IPS DF 6.9 (cell line): ENCODE measurements at regions not wholly inside any gene's neighbourhood (a gene's known extent, or its start where the extent isn't known, plus 50 kb on each side); places are given as distances from the start of the nearest gene placed in this dataset.

Experiments used
- DNase-seq: peaks from one replicate; pipeline ENCODE4 v3.0.0-alpha.2; 2013; ENCODE audit warnings: low read depth, low spot score
- H3K27ac ChIP-seq: one replicate; pipeline ENCODE4 v1.5.1; 2013; ENCODE audit warnings: low read length, control low read depth
- H3K27me3 ChIP-seq: 2 replicates; pipeline ENCODE4 v1.6.1; 2013; ENCODE audit warnings: mild to moderate bottlenecking, low read length; ENCODE audit not compliant: control insufficient read depth, insufficient read depth
- H3K36me3 ChIP-seq: 2 replicates; pipeline ENCODE4 v1.6.1; 2013; ENCODE audit warnings: low read length; ENCODE audit not compliant: control insufficient read depth, insufficient read depth
- H3K4me1 ChIP-seq: 2 replicates; pipeline ENCODE4 v1.6.1; 2013; ENCODE audit warnings: low read length; ENCODE audit not compliant: control insufficient read depth, insufficient read depth
- H3K4me3 ChIP-seq: 2 replicates; pipeline ENCODE4 v1.5.1; 2013; ENCODE audit warnings: mild to moderate bottlenecking, low read length
- H3K9me3 ChIP-seq: 2 replicates; pipeline ENCODE4 v1.6.1; 2013; ENCODE audit warnings: low read length, inconsistent platforms; ENCODE audit not compliant: control insufficient read depth, insufficient read depth
- WGBS: extraction: QIAGEN DNeasy Blood & Tissue Kit; methylation state at CpG from one replicate; pipeline ENCODE4 v1.1.7; 2013; ENCODE audit warnings: mixed read lengths, missing lambda C conversion rate; ENCODE audit not compliant: insufficient read length, insufficient coverage; 5-methylcytosine and 5-hydroxymethylcytosine counted together

DNA sequence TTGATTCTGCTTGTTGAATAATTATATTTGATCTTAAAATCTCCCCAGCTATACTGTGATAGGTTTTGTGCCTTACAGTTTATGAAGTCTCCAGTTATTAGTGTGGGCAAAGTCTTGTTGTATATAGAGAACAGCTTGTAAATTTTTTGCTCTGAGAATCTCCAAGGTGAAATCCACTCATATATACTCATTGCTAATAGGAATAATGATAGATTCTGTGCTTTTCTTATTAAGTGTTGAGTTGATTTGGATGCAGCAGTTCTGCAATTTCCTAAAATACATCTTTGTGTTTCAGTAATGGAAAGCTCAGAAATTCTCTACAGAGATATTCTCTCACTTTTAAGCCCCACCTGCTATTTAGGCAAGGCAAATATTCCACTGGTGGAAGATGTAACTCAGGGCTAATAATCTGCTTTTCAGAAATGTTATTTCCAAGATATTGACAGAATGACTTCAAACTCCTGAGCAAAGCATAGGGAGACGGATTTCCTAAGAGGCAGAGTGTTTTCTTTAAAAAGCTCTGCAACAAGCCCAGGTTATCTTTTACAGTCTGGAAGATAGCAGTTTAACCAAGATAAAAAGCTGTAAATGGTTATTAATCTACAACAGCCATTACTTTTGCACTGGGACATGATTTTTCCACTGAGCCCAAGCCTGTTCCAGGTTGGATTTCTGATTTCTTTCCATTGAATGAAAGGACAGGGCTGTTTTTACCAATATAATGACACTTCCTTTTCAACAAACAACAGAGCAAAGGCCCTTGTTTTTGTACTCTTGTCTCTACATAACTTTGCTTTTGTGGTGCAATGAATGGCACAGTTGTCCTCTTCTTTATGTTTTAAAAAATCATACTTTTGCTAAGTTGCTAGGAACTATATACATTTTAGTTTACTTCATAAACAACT is 239.9 kb upstream of the ATP2B1 start:
- Histone ChIP-seq H3K4me3 (no peak overlapping the region), H3K4me1 (peaks cover 1% of the 10 kb centered on the region)
- WGBS, result no CpG with 5 or more reads among the region's 1 CpG

DNA sequence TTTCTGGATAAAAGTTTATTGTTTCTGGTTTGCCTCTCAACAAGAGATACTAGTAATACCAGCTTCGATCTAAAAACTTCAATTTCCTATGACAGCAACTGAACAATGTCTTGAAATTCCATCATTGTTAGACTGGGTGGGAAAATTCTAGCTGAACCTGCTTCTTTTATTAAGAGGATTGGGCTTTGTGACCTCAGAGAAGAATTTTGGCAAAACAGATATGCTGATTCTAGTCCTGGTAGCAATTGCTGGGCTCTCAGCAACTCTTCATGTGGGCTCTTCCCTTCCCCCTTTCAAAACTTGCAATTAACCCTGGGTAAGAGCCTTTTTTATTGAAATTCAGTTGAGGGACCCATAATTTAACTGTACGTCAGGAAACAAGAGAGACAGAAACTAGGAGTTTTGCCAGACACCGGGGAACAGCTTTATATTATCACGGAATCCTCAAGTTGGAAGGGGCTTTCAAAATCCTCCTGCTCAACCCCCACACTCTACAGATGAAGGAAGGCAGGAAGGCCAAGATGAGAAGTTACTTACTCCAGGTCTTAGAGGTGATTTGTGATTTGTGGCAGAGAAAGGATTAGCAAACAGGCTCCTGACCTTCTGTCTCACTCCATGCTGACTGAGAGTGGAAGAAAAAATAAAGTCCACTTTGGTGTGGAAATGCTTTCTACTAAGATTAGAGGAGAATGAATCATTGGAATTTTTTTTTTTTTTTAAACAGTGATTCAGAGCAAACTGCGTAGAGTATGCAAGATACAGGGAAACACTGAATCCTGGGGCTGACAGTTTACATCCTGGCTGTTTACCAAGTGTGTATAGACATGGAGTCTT is 239.0 kb upstream of the ATP2B1 start:
- no peak for DNase-seq
- H3K27ac ChIP-seq, result no peak overlapping the region

More for the DNA sequence above, 239.9 kb upstream of the ATP2B1 start:
- Histone ChIP-seq H3K36me3 (no peaks in the 10 kb centered on the region), H3K27me3 (no peaks in the 10 kb centered on the region), H3K9me3 (no peaks in the 10 kb centered on the region), H3K27ac (no peak overlapping the region)
- DNase-seq, result no peak

DNA sequence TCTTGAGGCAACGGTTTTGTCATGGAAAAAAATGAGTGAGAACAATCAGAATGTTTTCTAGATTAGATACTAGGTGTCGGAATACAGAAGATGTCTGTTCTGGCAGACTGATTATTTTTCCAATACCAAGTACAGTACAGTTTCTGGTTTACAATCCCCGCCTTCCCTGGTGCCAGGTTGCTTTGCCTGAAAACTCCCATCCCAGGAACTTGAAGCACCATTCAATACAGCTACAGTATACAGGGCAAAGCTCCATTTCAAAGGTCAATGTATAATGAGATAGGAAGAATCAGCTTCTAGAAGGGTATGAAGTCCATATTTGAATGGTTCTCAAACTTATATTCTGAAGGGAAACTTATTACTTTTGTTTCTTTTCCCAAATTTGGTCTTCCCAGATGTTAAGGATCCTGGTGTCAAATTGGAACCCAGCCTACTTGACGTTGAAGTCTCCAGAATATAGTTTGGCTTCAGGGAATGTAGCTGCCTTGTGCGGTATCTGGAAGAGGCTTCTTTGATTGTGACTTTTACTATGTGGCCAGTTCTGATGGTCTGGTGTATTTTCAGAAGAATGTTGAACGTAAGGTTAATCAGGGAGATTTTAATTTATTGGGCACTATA is 238.0 kb upstream of the ATP2B1 start:
- H3K36me3 ChIP-seq, result no peaks in the 10 kb centered on the region
- no peaks in the 10 kb centered on the region for H3K27me3 ChIP-seq
- no peak for DNase-seq
- H3K27ac ChIP-seq, result no peak overlapping the region
- peaks cover 1% of the 10 kb centered on the region for H3K4me1 ChIP-seq
- H3K9me3 ChIP-seq, result no peaks in the 10 kb centered on the region
- H3K4me3 ChIP-seq, result no peak overlapping the region
- WGBS, result no CpG with 5 or more reads among the region's 6 CpGs

More for the DNA sequence above, 239.0 kb upstream of the ATP2B1 start:
- Histone ChIP-seq H3K27me3 (no peaks in the 10 kb centered on the region), H3K4me1 (peaks cover 1% of the 10 kb centered on the region), H3K36me3 (no peaks in the 10 kb centered on the region), H3K9me3 (no peaks in the 10 kb centered on the region), H3K4me3 (no peak overlapping the region)
- WGBS, result no CpG with 5 or more reads among the region's 5 CpGs

GRCh38 chr12:89945123-89945522 is 236.5 kb upstream of the ATP2B1 start:
- Histone ChIP-seq H3K27me3 (no peaks in the 10 kb centered on the region), H3K9me3 (no peaks in the 10 kb centered on the region), H3K36me3 (no peaks in the 10 kb centered on the region), H3K4me3 (no peak overlapping the region), H3K4me1 (peaks cover 1% of the 10 kb centered on the region; the same call in 1 of the 2 replicates), H3K27ac (no peak overlapping the region)
- DNase-seq, result no peak

- H3K9me3 ChIP-seq, result no peaks in the 10 kb centered on the region
- H3K4me3 ChIP-seq, result no peak overlapping the region
- peaks cover 1% of the 10 kb centered on the region; the same call in 1 of the 2 replicates for H3K4me1 ChIP-seq
- no peak for DNase-seq
- no peaks in the 10 kb centered on the region for H3K27me3 ChIP-seq
- H3K36me3 ChIP-seq, result no peaks in the 10 kb centered on the region
- no peak overlapping the region for H3K27ac ChIP-seq
Measured at GRCh38 chr12:89943463-89943862, 234.8 kb upstream of the ATP2B1 start.

- Histone ChIP-seq H3K27me3 (no peaks in the 10 kb centered on the region), H3K4me1 (no peaks in the 10 kb centered on the region), H3K36me3 (no peaks in the 10 kb centered on the region), H3K9me3 (no peaks in the 10 kb centered on the region), H3K4me3 (no peak overlapping the region), H3K27ac (no peak overlapping the region)
- no peak for DNase-seq
- WGBS, result no CpG with 5 or more reads among the region's 2 CpGs
Measured at GRCh38 chr12:89941436-89941835, 232.8 kb upstream of the ATP2B1 start.

GRCh38 chr12:89939522-89940215 is 231.0 kb upstream of the ATP2B1 start:
- Histone ChIP-seq H3K27ac (no peak overlapping the region), H3K4me3 (no peak overlapping the region), H3K9me3 (no peaks in the 10 kb centered on the region), H3K27me3 (no peaks in the 10 kb centered on the region), H3K4me1 (no peaks in the 10 kb centered on the region), H3K36me3 (no peaks in the 10 kb centered on the region)
- no CpG with 5 or more reads among the region's 1 CpG for WGBS
- DNase-seq, result no peak

GRCh38 chr12:89936631-89937030 is 228.0 kb upstream of the ATP2B1 start:
- H3K9me3 ChIP-seq, result no peaks in the 10 kb centered on the region
- no peak overlapping the region for H3K4me3 ChIP-seq
- no peaks in the 10 kb centered on the region for H3K36me3 ChIP-seq
- no peak for DNase-seq
- no peak overlapping the region for H3K27ac ChIP-seq
- WGBS, result no CpG with 5 or more reads among the region's 3 CpGs
- H3K4me1 ChIP-seq, result no peaks in the 10 kb centered on the region
- H3K27me3 ChIP-seq, result no peaks in the 10 kb centered on the region

DNA sequence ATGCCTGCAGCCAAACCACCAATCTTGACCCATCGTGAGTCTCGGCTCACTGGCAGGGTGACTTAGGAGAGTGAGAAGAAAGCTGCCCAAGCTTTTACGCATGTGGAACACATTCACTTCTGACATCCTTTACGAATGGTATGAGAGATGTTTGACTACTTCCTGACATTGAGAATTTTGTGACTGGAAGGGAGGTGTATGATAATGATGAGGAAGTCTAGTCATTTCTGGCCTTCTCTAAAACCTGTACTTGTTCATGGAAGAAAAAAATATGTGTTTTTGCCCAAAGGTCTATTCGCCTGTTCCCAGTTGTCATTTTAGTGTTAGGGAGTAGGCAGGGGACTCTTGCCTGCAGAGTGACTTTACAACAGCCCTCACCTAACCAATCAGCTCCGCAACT is 227.2 kb upstream of the ATP2B1 start:
- DNase-seq, result no peak
- no peaks in the 10 kb centered on the region for H3K27me3 ChIP-seq
- H3K36me3 ChIP-seq, result no peaks in the 10 kb centered on the region
- H3K4me1 ChIP-seq, result no peaks in the 10 kb centered on the region
- H3K9me3 ChIP-seq, result no peaks in the 10 kb centered on the region
- WGBS, result no CpG with 5 or more reads among the region's 6 CpGs
- H3K27ac ChIP-seq, result no peak overlapping the region
- no peak overlapping the region for H3K4me3 ChIP-seq

DNA sequence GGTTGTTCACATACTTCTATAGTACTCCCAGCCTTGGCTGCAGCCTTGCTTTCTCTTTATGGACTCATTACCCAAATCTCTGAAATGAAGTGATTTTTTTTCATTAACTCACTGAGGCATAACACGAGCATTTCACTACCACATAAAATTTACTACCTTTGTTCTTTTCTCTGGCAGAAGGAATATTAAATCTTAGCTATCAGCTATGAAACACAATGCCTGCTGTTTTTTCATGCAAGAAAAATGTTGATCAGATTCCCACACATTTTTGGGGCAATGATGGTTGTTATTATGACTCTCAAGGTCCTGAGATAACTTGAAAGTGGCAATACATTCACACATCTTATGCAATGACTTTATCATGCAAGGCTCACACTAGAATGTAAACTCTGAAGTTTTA is 225.3 kb upstream of the ATP2B1 start:
- no CpG with 5 or more reads among the region's 1 CpG for WGBS
- H3K4me1 ChIP-seq, result no peaks in the 10 kb centered on the region
- no peaks in the 10 kb centered on the region for H3K9me3 ChIP-seq
- no peak overlapping the region for H3K4me3 ChIP-seq
- no peak for DNase-seq
- H3K27ac ChIP-seq, result no peak overlapping the region
- H3K27me3 ChIP-seq, result no peaks in the 10 kb centered on the region
- no peaks in the 10 kb centered on the region for H3K36me3 ChIP-seq
